ENCODE measurements at regions not wholly inside any gene's neighbourhood (a gene's known extent, or its start where the extent isn't known, plus 50 kb on each side); places are given as distances from the start of the nearest gene placed in this dataset.
A peak's percentile ranks its signal among the peaks of the same experiment; 100 is the strongest.

DNA sequence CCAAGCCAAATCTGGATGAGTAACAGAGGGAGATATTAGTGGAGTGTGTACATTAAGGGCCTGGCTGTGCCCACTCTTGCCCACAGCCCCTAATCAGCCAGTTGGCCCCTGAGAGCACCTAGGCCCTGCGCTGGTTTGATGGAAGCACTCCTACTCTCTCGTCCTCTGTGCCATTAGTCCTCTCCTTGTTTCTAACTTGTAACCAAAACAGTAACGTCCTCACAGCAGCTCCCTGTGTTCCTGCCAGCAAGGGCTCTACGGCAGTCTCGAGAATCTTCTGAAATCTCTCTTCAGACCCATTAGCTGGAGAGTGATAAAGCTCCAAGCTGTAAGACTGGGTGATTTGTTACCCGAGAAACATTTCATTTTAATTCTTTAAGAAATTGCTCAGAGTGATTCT, 76.1 kb downstream of the LRRC30 start:
- Histone ChIP-seq H3K4ac (ENCODE audit: low read depth, low read length) (no peak overlapping the region), H2BK5ac (ENCODE audit: insufficient read length, low read length) (no peak overlapping the region), H3K4me1 (ENCODE audit: insufficient read depth, low read length) (no peaks in the 10 kb centered on the region), H4K20me1 (ENCODE audit: control insufficient read depth, insufficient read depth, insufficient read length) (no peaks in the 10 kb centered on the region), H3K79me2 (ENCODE audit: insufficient read depth, low read length) (no peaks in the 10 kb centered on the region), H2AFZ (ENCODE audit: low read length) (no peak overlapping the region), H3K18ac (ENCODE audit: insufficient read length, low read depth, low read length) (no peak overlapping the region), H3K23ac (ENCODE audit: insufficient read length, low read depth, low read length) (no peak overlapping the region), H3K27ac (ENCODE audit: insufficient read length, low read depth, low read length) (no peak overlapping the region), H3K23me2 (ENCODE audit: insufficient read length, low read depth, low read length, poor library complexity, severe bottlenecking) (no peaks in the 10 kb centered on the region), H3K9ac (ENCODE audit: extremely low read depth, insufficient read length, low read length) (no peak overlapping the region), H3K14ac (ENCODE audit: insufficient read depth, low read length) (no peak overlapping the region), H3K27me3 (ENCODE audit: insufficient read depth, low read length) (no peaks in the 10 kb centered on the region), H2BK120ac (ENCODE audit: low read depth, low read length, poor library complexity, severe bottlenecking) (no peak overlapping the region), H2BK15ac (ENCODE audit: low read depth, low read length) (no peak overlapping the region), H3K79me1 (ENCODE audit: insufficient read depth, low read depth, low read length, poor library complexity, severe bottlenecking) (no peaks in the 10 kb centered on the region), H3K9me3 (ENCODE audit: control insufficient read depth, low read depth, low read length) (no peaks in the 10 kb centered on the region), H4K91ac (ENCODE audit: insufficient read length, low read depth, low read length) (no peak overlapping the region), H3K56ac (ENCODE audit: insufficient read length, low read depth, low read length) (no peak overlapping the region), H3K4me2 (ENCODE audit: insufficient read depth, insufficient read length, low read length) (no peak overlapping the region), H3T11ph (ENCODE audit: low read length) (no peak overlapping the region), H4K8ac (replicated peaks; ENCODE audit: insufficient read length, low read depth, low read length) (no peak overlapping the region), H2BK12ac (ENCODE audit: insufficient read length, low read depth, low read length) (no peak overlapping the region), H2AK5ac (ENCODE audit: insufficient read length, low read length) (no peak overlapping the region), H2BK20ac (ENCODE audit: low read depth, low read length, poor library complexity, severe bottlenecking) (peak overlapping the region; percentile 26), H4K5ac (ENCODE audit: insufficient read length, low read depth, low read length) (no peak overlapping the region)
- Mint-ChIP-seq H3K36me3 (ENCODE audit: insufficient read depth in 1 of 3, low read depth in 3 of 3) (no peaks in the 10 kb centered on the region), H3K9me3 (no peaks in the 10 kb centered on the region), H3K27ac (peak overlapping the region in 1 of 3 experiments; percentile 77; a peak in 1 of 7 replicates), H3K27me3 (ENCODE audit: low read depth) (no peaks in the 10 kb centered on the region; the same call in 1 of the 2 replicates), H3K4me3 (no peak overlapping the region), H3K4me1 (no peaks in the 10 kb centered on the region)
- no peak for DNase-seq
- no CpG with 5 or more reads among the region's 6 CpGs for WGBS (ENCODE audit: extremely low coverage, insufficient read length, low lambda C conversion rate)
- TF ChIP-seq, protein P1, sequence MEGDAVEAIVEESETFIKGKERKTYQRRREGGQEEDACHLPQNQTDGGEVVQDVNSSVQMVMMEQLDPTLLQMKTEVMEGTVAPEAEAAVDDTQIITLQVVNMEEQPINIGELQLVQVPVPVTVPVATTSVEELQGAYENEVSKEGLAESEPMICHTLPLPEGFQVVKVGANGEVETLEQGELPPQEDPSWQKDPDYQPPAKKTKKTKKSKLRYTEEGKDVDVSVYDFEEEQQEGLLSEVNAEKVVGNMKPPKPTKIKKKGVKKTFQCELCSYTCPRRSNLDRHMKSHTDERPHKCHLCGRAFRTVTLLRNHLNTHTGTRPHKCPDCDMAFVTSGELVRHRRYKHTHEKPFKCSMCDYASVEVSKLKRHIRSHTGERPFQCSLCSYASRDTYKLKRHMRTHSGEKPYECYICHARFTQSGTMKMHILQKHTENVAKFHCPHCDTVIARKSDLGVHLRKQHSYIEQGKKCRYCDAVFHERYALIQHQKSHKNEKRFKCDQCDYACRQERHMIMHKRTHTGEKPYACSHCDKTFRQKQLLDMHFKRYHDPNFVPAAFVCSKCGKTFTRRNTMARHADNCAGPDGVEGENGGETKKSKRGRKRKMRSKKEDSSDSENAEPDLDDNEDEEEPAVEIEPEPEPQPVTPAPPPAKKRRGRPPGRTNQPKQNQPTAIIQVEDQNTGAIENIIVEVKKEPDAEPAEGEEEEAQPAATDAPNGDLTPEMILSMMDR (conservative IDR thresholded peaks at IDR 0.05) = no peak

Measured in H9 (cell line).